ENCODE measurements at regions not wholly inside any gene's neighbourhood (a gene's known extent, or its start where the extent isn't known, plus 50 kb on each side); places are given as distances from the start of the nearest gene placed in this dataset.

DNA sequence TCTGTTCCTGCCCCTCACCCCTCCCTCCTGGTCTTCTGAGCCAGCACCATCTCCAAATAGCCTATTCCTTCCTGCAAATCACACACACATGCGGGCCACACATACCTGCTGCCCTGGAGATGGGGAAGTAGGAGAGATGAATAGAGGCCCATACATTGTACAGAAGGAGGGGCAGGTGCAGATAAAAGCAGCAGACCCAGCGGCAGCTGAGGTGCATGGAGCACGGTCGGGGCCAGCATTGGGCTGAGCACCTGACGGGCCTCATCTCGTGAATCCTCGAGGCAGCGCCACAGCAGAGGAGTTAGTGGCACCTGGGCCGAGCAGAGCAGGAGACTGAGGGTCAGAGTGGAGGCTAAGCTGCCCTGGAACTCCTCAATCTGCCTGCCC, 941.8 kb downstream of the BRD1 start:
- no peak for TF ChIP-seq RAD21 (IDR thresholded peaks at IDR 0.05; ENCODE audit: low read depth)
- TF ChIP-seq, protein P1, sequence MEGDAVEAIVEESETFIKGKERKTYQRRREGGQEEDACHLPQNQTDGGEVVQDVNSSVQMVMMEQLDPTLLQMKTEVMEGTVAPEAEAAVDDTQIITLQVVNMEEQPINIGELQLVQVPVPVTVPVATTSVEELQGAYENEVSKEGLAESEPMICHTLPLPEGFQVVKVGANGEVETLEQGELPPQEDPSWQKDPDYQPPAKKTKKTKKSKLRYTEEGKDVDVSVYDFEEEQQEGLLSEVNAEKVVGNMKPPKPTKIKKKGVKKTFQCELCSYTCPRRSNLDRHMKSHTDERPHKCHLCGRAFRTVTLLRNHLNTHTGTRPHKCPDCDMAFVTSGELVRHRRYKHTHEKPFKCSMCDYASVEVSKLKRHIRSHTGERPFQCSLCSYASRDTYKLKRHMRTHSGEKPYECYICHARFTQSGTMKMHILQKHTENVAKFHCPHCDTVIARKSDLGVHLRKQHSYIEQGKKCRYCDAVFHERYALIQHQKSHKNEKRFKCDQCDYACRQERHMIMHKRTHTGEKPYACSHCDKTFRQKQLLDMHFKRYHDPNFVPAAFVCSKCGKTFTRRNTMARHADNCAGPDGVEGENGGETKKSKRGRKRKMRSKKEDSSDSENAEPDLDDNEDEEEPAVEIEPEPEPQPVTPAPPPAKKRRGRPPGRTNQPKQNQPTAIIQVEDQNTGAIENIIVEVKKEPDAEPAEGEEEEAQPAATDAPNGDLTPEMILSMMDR (IDR thresholded peaks at IDR 0.05 in 2 of 3, conservative IDR thresholded peaks at IDR 0.05 in 1 of 3; ENCODE audit: borderline replicate concordance in 1 of 3, insufficient read depth in 1 of 3, low read depth in 2 of 3, low read length in 2 of 3), result no peak
- no peak for TF ChIP-seq EZH2 (IDR thresholded peaks at IDR 0.05)
- TF ChIP-seq ZNF274 (IDR thresholded peaks at IDR 0.05; ENCODE audit: low read depth, low read length), result no peak
